ENCODE measurements at regions not wholly inside any gene's neighbourhood (a gene's known extent, or its start where the extent isn't known, plus 50 kb on each side); places are given as distances from the start of the nearest gene placed in this dataset.

- TF ChIP-seq SPI1 (IDR thresholded peaks at IDR 0.05; ENCODE audit: borderline replicate concordance, insufficient read depth, low read depth, low read length) (no peak), EGR1 (IDR thresholded peaks at IDR 0.05; ENCODE audit: borderline replicate concordance in 1 of 2, low read depth in 2 of 2, low read length in 2 of 2) (no peak), CBX3 (IDR thresholded peaks at IDR 0.05; ENCODE audit: borderline replicate concordance, low read depth) (no peak), ZSCAN29 (IDR thresholded peaks at IDR 0.05) (no peak), IKZF2 (IDR thresholded peaks at IDR 0.05) (no peak), REST (IDR thresholded peaks at IDR 0.05; ENCODE audit: low read depth, low read length) (no peak)
Observed at GRCh38 chr1:194570476-194570875, 1384.1 kb upstream of the B3GALT2 start (continued).

GRCh38 chr1:194568610-194569009, 1382.2 kb upstream of the B3GALT2 start:
- in situ Hi-C loops (cut with MboI) (no loop called here), intact Hi-C loops (cut with micrococcal nuclease; ENCODE audit: unreplicated experiment) (no loop called here)
- H3K36me3 ChIP-seq (ENCODE audit: control insufficient read depth in 2 of 2, insufficient read depth in 2 of 2, low read length in 1 of 2) = no peaks in the 10 kb centered on the region
- no peaks in the 10 kb centered on the region for H3K9me3 ChIP-seq (replicated peaks; ENCODE audit: control insufficient read depth, insufficient read depth, low read length)
- no peak overlapping the region for H3K9ac ChIP-seq (ENCODE audit: control insufficient read depth, insufficient read depth, low read length)
- DNase-seq (ENCODE audit: low read depth, low spot score) (no peak), FAIRE-seq (no peak), ATAC-seq (no peak)
- ChIA-PET SMC1A (ENCODE audit: uncharacterized antibody, unreplicated experiment) (no interaction called here), CTCF (no interaction called here), POLR2A (no interaction called here), RAD21 (ENCODE audit: unreplicated experiment) (no interaction called here)
- H3K79me2 ChIP-seq (ENCODE audit: control insufficient read depth, insufficient read depth, low read length) = no peaks in the 10 kb centered on the region
- H3K4me1 ChIP-seq (ENCODE audit: control insufficient read depth, insufficient read depth, low read length) = no peaks in the 10 kb centered on the region
- peak; percentile 65; the same call in 1 of the 2 replicates for TF ChIP-seq REST (IDR thresholded peaks at IDR 0.05; ENCODE audit: low read depth, low read length)
- no peak for TF ChIP-seq CHD1 (IDR thresholded peaks at IDR 0.05; ENCODE audit: low read depth, low read length)
- no peak overlapping the region for H3K4me2 ChIP-seq (ENCODE audit: control insufficient read depth, insufficient read depth)
- no peak overlapping the region for H3K4me3 ChIP-seq
- BruUV-seq (replicated peaks) = no TSS peak
- H3K27ac ChIP-seq (ENCODE audit: control insufficient read depth, insufficient read depth) = no peak overlapping the region
- H2AFZ ChIP-seq (ENCODE audit: control insufficient read depth, low read depth, low read length) = no peak overlapping the region
- no peaks in the 10 kb centered on the region for H4K20me1 ChIP-seq (ENCODE audit: control insufficient read depth, insufficient read depth)
- no peaks in the 10 kb centered on the region for H3K27me3 ChIP-seq (replicated peaks in 1 of 2; ENCODE audit: control insufficient read depth in 2 of 2, insufficient read depth in 2 of 2, low read length in 1 of 2)
